K562 (cell line): ENCODE measurements at regions not wholly inside any gene's neighbourhood (a gene's known extent, or its start where the extent isn't known, plus 50 kb on each side); places are given as distances from the start of the nearest gene placed in this dataset.

Experiments used
- ARID1B ChIP-seq: fragments of 450-650 bp; IDR thresholded peaks from 2 replicates; pipeline ENCODE4 v1.6.1; 2016; ENCODE audit warnings: antibody characterized with exemption, mild to moderate bottlenecking, inconsistent platforms
- CTBP1 ChIP-seq: fragments of 450-650 bp; IDR thresholded peaks from 2 replicates; pipeline ENCODE4 v1.6.1; 2016; ENCODE audit warnings: borderline replicate concordance
- DLX4 ChIP-seq: fragments of 250-450 bp; sonication (Bioruptor Pico); IDR thresholded peaks from 2 replicates; pipeline ENCODE4 v1.6.1; 2021; ENCODE audit warnings: mild to moderate bottlenecking
- E2F3 ChIP-seq: fragments of 250-450 bp; sonication (Bioruptor Pico); IDR thresholded peaks from 2 replicates; pipeline ENCODE4 v1.4.0; 2020; ENCODE audit warnings: mild to moderate bottlenecking
- FOXJ3 ChIP-seq: sonication (generic); formaldehyde crosslinking; IDR thresholded peaks from 2 replicates; pipeline ENCODE4 v1.4.0; 2020; ENCODE audit warnings: mild to moderate bottlenecking, missing genetic modification reagents
- HIVEP1 ChIP-seq: fragments of 250-450 bp; sonication (Bioruptor Pico); IDR thresholded peaks from 2 replicates; pipeline ENCODE4 v1.4.0; 2020; ENCODE audit warnings: mild to moderate bottlenecking
- HNRNPH1 ChIP-seq: fragments of 200-400 bp; formaldehyde crosslinking; optimal IDR thresholded peaks from 2 replicates; pipeline ENCODE3; 2017; ENCODE audit warnings: low read depth, mild to moderate bottlenecking, low read length, moderate library complexity
- JUNB ChIP-seq: fragments of 450-650 bp; formaldehyde crosslinking; conservative IDR thresholded peaks from 2 replicates; pipeline ENCODE4 v1.4.0; 2020; ENCODE audit warnings: mild to moderate bottlenecking
- KLF16 ChIP-seq: IDR thresholded peaks from 2 replicates; pipeline ENCODE4 v1.6.1; 2016; ENCODE audit warnings: antibody characterized with exemption
- NRF1 ChIP-seq, 2 experiments: fragments of 450-650 bp; IDR thresholded peaks in 1 of 2; conservative IDR thresholded peaks in 1 of 2; 2 replicates each; pipeline ENCODE4 v1.6.1; 2014; ENCODE audit warnings: mild to moderate bottlenecking in 2 of 2
- POLR3G ChIP-seq: IDR thresholded peaks from 2 replicates; pipeline ENCODE4 v1.6.1; 2011; ENCODE audit not compliant: insufficient read length, insufficient replicate concordance; ENCODE audit errors: extremely low read depth
- PTBP1 ChIP-seq: fragments of 200-400 bp; formaldehyde crosslinking; IDR thresholded peaks from 2 replicates; pipeline ENCODE4 v1.6.1; 2017; ENCODE audit warnings: low read depth, low read length
- PTTG1 ChIP-seq: fragments of 450-650 bp; IDR thresholded peaks from 2 replicates; pipeline ENCODE4 v1.6.1; 2016; ENCODE audit warnings: low read depth, mild to moderate bottlenecking, missing genetic modification characterization, missing compliant biosample characterization
- RCOR1 ChIP-seq, 2 experiments: IDR thresholded peaks; 2 replicates each; pipeline ENCODE4 v1.6.1; 2012; ENCODE audit warnings: low read depth in 2 of 2, low read length in 2 of 2, borderline replicate concordance in 1 of 2, improper control_type of control experiment in 1 of 2
- SMARCE1 ChIP-seq: fragments of 450-650 bp; IDR thresholded peaks from 2 replicates; pipeline ENCODE4 v1.7.1; 2016; ENCODE audit warnings: mild to moderate bottlenecking
- STAT6 ChIP-seq: sonication (generic); formaldehyde crosslinking; IDR thresholded peaks from 2 replicates; pipeline ENCODE4 v1.8.1; 2023; ENCODE audit warnings: mild to moderate bottlenecking, missing genetic modification reagents
- TAL1 ChIP-seq: fragments of 450-650 bp; IDR thresholded peaks from 2 replicates; pipeline ENCODE4 v1.6.1; 2016; ENCODE audit warnings: mild to moderate bottlenecking
- TCF3 ChIP-seq: sonication (generic); formaldehyde crosslinking; IDR thresholded peaks from 2 replicates; pipeline ENCODE4 v1.4.0; 2020; ENCODE audit warnings: mild to moderate bottlenecking, missing genetic modification reagents
- TEAD4 ChIP-seq, 2 experiments: sonication (generic) in 1 of 2; formaldehyde crosslinking in 1 of 2; IDR thresholded peaks; 2 replicates each; pipeline versions ENCODE4 v1.6.1 to v1.8.0; 2012 to 2022; ENCODE audit warnings: borderline replicate concordance in 1 of 2, inconsistent platforms in 1 of 2, low read length in 1 of 2, mild to moderate bottlenecking in 1 of 2, missing genetic modification reagents in 1 of 2
- UBTF ChIP-seq, 2 experiments: IDR thresholded peaks; 2 replicates each; pipeline ENCODE4 v1.6.1; 2012; ENCODE audit warnings: improper control_type of control experiment in 2 of 2, low read depth in 2 of 2, low read length in 2 of 2, borderline replicate concordance in 1 of 2
- ZBTB43 ChIP-seq: sonication (generic); formaldehyde crosslinking; IDR thresholded peaks from 2 replicates; pipeline ENCODE4 v1.8.0; 2023; ENCODE audit warnings: mild to moderate bottlenecking, missing genetic modification reagents

GRCh38 chr21:35325953-35326352 is 276.9 kb upstream of the RUNX1 start (continued):
- TF ChIP-seq STAT6 (CRISPR knock-in tag) = no peak
- TF ChIP-seq E2F3 (CRISPR knock-in tag) = no peak
- TF ChIP-seq UBTF (IDR thresholded peaks at IDR 0.05; ENCODE audit: borderline replicate concordance in 1 of 2, low read depth in 2 of 2, low read length in 2 of 2) = no peak
- TF ChIP-seq PTTG1 (tag) = no peak
- no peak for TF ChIP-seq HIVEP1 (CRISPR knock-in tag)
- TF ChIP-seq SMARCE1 = 0 out of 2 replicates have a peak, but pooled peaks have one; percentile 35
- TF ChIP-seq RCOR1 (IDR thresholded peaks at IDR 0.05; ENCODE audit: borderline replicate concordance in 1 of 2, low read depth in 2 of 2, low read length in 2 of 2) = peak in 1 of 2 experiments; percentile 81; a peak in 1 of 4 replicates
- TF ChIP-seq CTBP1 = peak; percentile 76
- TF ChIP-seq TAL1 = peak; percentile 73
- TF ChIP-seq ZBTB43 (CRISPR knock-in tag) = no peak
- no peak for TF ChIP-seq DLX4 (CRISPR knock-in tag)
- TF ChIP-seq HNRNPH1 = no peak
- peak; percentile 60 for TF ChIP-seq TCF3 (CRISPR knock-in tag)
- TF ChIP-seq JUNB (CRISPR knock-in tag) = no peak
- TF ChIP-seq ARID1B = peak; percentile 83
- TF ChIP-seq KLF16 = peak; percentile 62; the same call in 1 of the 2 replicates
- no peak for TF ChIP-seq FOXJ3
- no peak for TF ChIP-seq NRF1 (conservative IDR thresholded peaks at IDR 0.05 in 1 of 2, IDR thresholded peaks at IDR 0.05 in 1 of 2)
- TF ChIP-seq POLR3G = no peak
- TF ChIP-seq TEAD4 (IDR thresholded peaks at IDR 0.05; ENCODE audit: low read length) = peak; percentile 81
- no peak for TF ChIP-seq TEAD4 (CRISPR knock-in tag; IDR thresholded peaks at IDR 0.05; ENCODE audit: borderline replicate concordance)
- TF ChIP-seq PTBP1 = no peak
